ENCODE measurements at regions not wholly inside any gene's neighbourhood (a gene's known extent, or its start where the extent isn't known, plus 50 kb on each side); places are given as distances from the start of the nearest gene placed in this dataset.

- TF ChIP-seq CTCF (IDR thresholded peaks at IDR 0.05) (no peak), POLR2A (IDR thresholded peaks at IDR 0.05) (no peak), POLR2AphosphoS5 (IDR thresholded peaks at IDR 0.05) (no peak)
Observed at GRCh38 chr6:56713254-56713672, 70.6 kb upstream of the DST start.
